DND-41 (cell line): ENCODE measurements at regions not wholly inside any gene's neighbourhood (a gene's known extent, or its start where the extent isn't known, plus 50 kb on each side); places are given as distances from the start of the nearest gene placed in this dataset.

ENCODE experiments used
- ATAC-seq: fragments of 200-7000 bp; cut with Tn5 transposase; 3 replicates; pipeline ENCODE4 v1.9.1; 2021; ENCODE audit warnings: low read depth; ENCODE audit not compliant: insufficient read depth
- DNase-seq: peaks from one replicate; pipeline ENCODE4 v3.0.0-alpha.2; 2020
- H2AFZ ChIP-seq: 2 replicates; pipeline ENCODE4 v1.6.0; 2012; ENCODE audit warnings: low read depth, low read length
- H3K27ac ChIP-seq: 2 replicates; pipeline ENCODE4 v1.5.1; 2012; ENCODE audit warnings: low read length, inconsistent platforms
- H3K27me3 ChIP-seq: fragments of 200-600 bp; sonication (generic); 2 replicates; pipeline ENCODE4 v1.6.0; 2012; ENCODE audit warnings: low read length, mild to moderate bottlenecking, inconsistent platforms; ENCODE audit not compliant: insufficient read depth, poor library complexity
- H3K36me3 ChIP-seq: 2 replicates; pipeline ENCODE4 v1.5.1; 2012; ENCODE audit warnings: low read length, inconsistent platforms; ENCODE audit not compliant: insufficient read depth
- H3K4me1 ChIP-seq: 2 replicates; pipeline ENCODE4 v1.5.1; 2012; ENCODE audit warnings: mild to moderate bottlenecking, low read length; ENCODE audit not compliant: insufficient read depth
- H3K4me2 ChIP-seq: 2 replicates; pipeline ENCODE4 v1.6.0; 2012; ENCODE audit warnings: mild to moderate bottlenecking, moderate library complexity, low read length, inconsistent platforms; ENCODE audit not compliant: insufficient read depth
- H3K4me3 ChIP-seq, 2 experiments: fragments of 200-600 bp in 1 of 2; shearing (Covaris generic) in 1 of 2; 2 replicates each; pipeline ENCODE4 v1.5.1; 2012 to 2016; ENCODE audit warnings: inconsistent platforms in 2 of 2, low read length in 2 of 2, mild to moderate bottlenecking in 2 of 2, low read depth in 1 of 2, moderate library complexity in 1 of 2
- H3K79me2 ChIP-seq: 2 replicates; pipeline ENCODE4 v1.6.0; 2012; ENCODE audit warnings: low read length, inconsistent platforms; ENCODE audit not compliant: insufficient read depth
- H3K9ac ChIP-seq: 2 replicates; pipeline ENCODE4 v1.6.0; 2012; ENCODE audit warnings: low read depth, mild to moderate bottlenecking, inconsistent platforms, low read length, moderate library complexity
- H3K9me3 ChIP-seq: 2 replicates; pipeline ENCODE4 v1.5.1; 2012; ENCODE audit warnings: low read length, moderate library complexity, mild to moderate bottlenecking, inconsistent platforms; ENCODE audit not compliant: insufficient read depth, severe bottlenecking
- H4K20me1 ChIP-seq: 2 replicates; pipeline ENCODE4 v1.6.0; 2012; ENCODE audit warnings: low read length; ENCODE audit not compliant: insufficient read depth
- EZH2 ChIP-seq: IDR thresholded peaks from 3 replicates; pipeline ENCODE4 v1.6.1; 2012; ENCODE audit warnings: borderline replicate concordance, low read depth, mild to moderate bottlenecking, moderate library complexity, low read length, inconsistent platforms; ENCODE audit not compliant: severe bottlenecking
- TF ChIP-seq, protein P1 (sequence below): IDR thresholded peaks from 2 replicates; pipeline ENCODE4 v1.5.1; 2012; ENCODE audit warnings: borderline replicate concordance, low read length, moderate library complexity, mild to moderate bottlenecking; ENCODE audit not compliant: poor library complexity, severe bottlenecking; ENCODE audit errors: extremely low read depth

GRCh38 chr17:72303787-72304733, 183.2 kb downstream of the SOX9 start:
- Histone ChIP-seq H3K27me3 (no peaks in the 10 kb centered on the region), H3K4me2 (no peak overlapping the region), H3K27ac (no peak overlapping the region), H3K4me3 (no peak overlapping the region), H3K4me1 (no peaks in the 10 kb centered on the region), H3K36me3 (no peaks in the 10 kb centered on the region), H3K79me2 (no peaks in the 10 kb centered on the region), H3K9ac (no peak overlapping the region), H2AFZ (no peak overlapping the region), H3K9me3 (no peaks in the 10 kb centered on the region), H4K20me1 (no peaks in the 10 kb centered on the region)
- TF ChIP-seq EZH2: no peak
- TF ChIP-seq, protein P1, sequence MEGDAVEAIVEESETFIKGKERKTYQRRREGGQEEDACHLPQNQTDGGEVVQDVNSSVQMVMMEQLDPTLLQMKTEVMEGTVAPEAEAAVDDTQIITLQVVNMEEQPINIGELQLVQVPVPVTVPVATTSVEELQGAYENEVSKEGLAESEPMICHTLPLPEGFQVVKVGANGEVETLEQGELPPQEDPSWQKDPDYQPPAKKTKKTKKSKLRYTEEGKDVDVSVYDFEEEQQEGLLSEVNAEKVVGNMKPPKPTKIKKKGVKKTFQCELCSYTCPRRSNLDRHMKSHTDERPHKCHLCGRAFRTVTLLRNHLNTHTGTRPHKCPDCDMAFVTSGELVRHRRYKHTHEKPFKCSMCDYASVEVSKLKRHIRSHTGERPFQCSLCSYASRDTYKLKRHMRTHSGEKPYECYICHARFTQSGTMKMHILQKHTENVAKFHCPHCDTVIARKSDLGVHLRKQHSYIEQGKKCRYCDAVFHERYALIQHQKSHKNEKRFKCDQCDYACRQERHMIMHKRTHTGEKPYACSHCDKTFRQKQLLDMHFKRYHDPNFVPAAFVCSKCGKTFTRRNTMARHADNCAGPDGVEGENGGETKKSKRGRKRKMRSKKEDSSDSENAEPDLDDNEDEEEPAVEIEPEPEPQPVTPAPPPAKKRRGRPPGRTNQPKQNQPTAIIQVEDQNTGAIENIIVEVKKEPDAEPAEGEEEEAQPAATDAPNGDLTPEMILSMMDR: no peak
- ATAC-seq (no peak), DNase-seq (no peak)

GRCh38 chr17:72304859-72305258, 184.0 kb downstream of the SOX9 start:
- Histone ChIP-seq H3K4me1 (no peaks in the 10 kb centered on the region), H3K4me3 (no peak overlapping the region), H3K9ac (no peak overlapping the region), H3K36me3 (no peaks in the 10 kb centered on the region), H3K79me2 (no peaks in the 10 kb centered on the region), H4K20me1 (no peaks in the 10 kb centered on the region), H2AFZ (no peak overlapping the region), H3K27ac (no peak overlapping the region), H3K4me2 (no peak overlapping the region), H3K27me3 (no peaks in the 10 kb centered on the region), H3K9me3 (no peaks in the 10 kb centered on the region)
- DNase-seq (no peak), ATAC-seq (no peak)
- TF ChIP-seq, protein P1: no peak
- TF ChIP-seq EZH2: no peak

DNA sequence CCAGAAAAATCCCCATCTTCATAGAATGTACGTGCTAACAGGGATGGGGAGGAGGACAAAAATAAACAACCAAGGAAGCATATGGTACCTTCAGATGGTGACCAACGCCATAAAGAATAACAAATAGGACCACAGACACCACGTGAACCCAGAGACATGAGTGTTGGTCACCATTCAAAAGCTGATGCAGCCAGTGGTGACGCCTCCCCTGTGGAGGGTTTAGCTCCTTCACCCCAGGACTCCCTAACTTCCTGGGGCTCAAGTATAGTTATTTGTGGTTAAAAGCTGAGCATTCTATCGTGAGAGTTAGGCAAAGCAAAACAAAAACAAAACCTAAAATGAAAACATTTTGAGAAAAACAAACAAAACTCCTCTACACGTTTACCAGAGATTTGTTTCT, 184.7 kb downstream of the SOX9 start:
- TF ChIP-seq, protein P1: no peak
- TF ChIP-seq EZH2: no peak
- Histone ChIP-seq H3K4me2 (no peak overlapping the region), H3K4me3 (no peak overlapping the region), H3K79me2 (no peaks in the 10 kb centered on the region), H3K36me3 (no peaks in the 10 kb centered on the region), H3K4me1 (no peaks in the 10 kb centered on the region), H2AFZ (no peak overlapping the region), H3K27ac (no peak overlapping the region), H3K9me3 (no peaks in the 10 kb centered on the region), H4K20me1 (no peaks in the 10 kb centered on the region), H3K27me3 (no peaks in the 10 kb centered on the region), H3K9ac (no peak overlapping the region)
- ATAC-seq (no peak), DNase-seq (no peak)
